HEK293 (cell line): ENCODE measurements at regions not wholly inside any gene's neighbourhood (a gene's known extent, or its start where the extent isn't known, plus 50 kb on each side); places are given as distances from the start of the nearest gene placed in this dataset.
"Not testable (repeated sequence)": the region's sequence is repeated elsewhere in the genome, so short reads cannot be mapped to it uniquely, and the experiment has no call there.

ENCODE experiments used
- CTCF ChIA-PET: fragments of 350-600 bp; formaldehyde crosslinking; extraction: SDS; loops from one replicate; lab custom pipeline; 2021; ENCODE audit warnings: antibody characterized with exemption; lab: Yijun Ruan, JAX
- POLR2A ChIA-PET: fragments of 300-600 bp; formaldehyde crosslinking; extraction: SDS; loops from one replicate; lab custom pipeline; 2020; ENCODE audit warnings: antibody characterized with exemption, inconsistent platforms; lab: Yijun Ruan, JAX
- H3K27ac ChIP-seq: fragments of 200-500 bp; sonication (Bioruptor generic); 2 replicates; pipeline ENCODE4 v1.5.1; 2014; ENCODE audit warnings: low read depth, low read length, control low read depth, inconsistent platforms; ENCODE audit errors: extremely low read depth
- H3K36me3 ChIP-seq, 2 experiments: fragments of 200-500 bp in 1 of 2; sonication (Bioruptor generic) in 1 of 2; 1 replicate in 1 of 2; 2 replicates in 1 of 2; pipeline ENCODE4 v1.5.1; 2014 to 2017; ENCODE audit warnings: inconsistent platforms in 2 of 2, low read length in 2 of 2; ENCODE audit not compliant: control insufficient read depth in 2 of 2, insufficient read depth in 1 of 2
- H3K4me1 ChIP-seq: fragments of 200-500 bp; sonication (Bioruptor generic); 2 replicates; pipeline ENCODE4 v1.5.1; 2014; ENCODE audit warnings: mild to moderate bottlenecking, low read length, inconsistent platforms; ENCODE audit not compliant: control insufficient read depth, insufficient read depth
- H3K4me3 ChIP-seq: 2 replicates; pipeline ENCODE4 v1.5.1; 2011; ENCODE audit warnings: low read depth, mild to moderate bottlenecking, control low read depth, low read length, moderate library complexity
- H3K9me3 ChIP-seq: fragments of 200-500 bp; sonication (Bioruptor generic); 2 replicates; pipeline ENCODE4 v1.5.1; 2014; ENCODE audit warnings: low read depth, low read length, inconsistent platforms; ENCODE audit not compliant: control insufficient read depth, insufficient read depth
- GLIS1 ChIP-seq: fragments of 450-650 bp; formaldehyde crosslinking; IDR thresholded peaks from 2 replicates; pipeline ENCODE4 v1.5.1; 2016; ENCODE audit warnings: missing biosample characterization, missing genetic modification characterization
- KLF8 ChIP-seq: fragments of 450-650 bp; formaldehyde crosslinking; IDR thresholded peaks from 2 replicates; pipeline ENCODE4 v1.5.1; 2016; ENCODE audit warnings: missing biosample characterization, missing genetic modification characterization
- OSR2 ChIP-seq: fragments of 450-650 bp; formaldehyde crosslinking; IDR thresholded peaks from 2 replicates; pipeline ENCODE4 v1.5.1; 2016; ENCODE audit warnings: missing biosample characterization, missing genetic modification characterization
- SETDB1 ChIP-seq: IDR thresholded peaks from one replicate; pipeline ENCODE4 v1.6.1; 2017; ENCODE audit warnings: mild to moderate bottlenecking, low read length, moderate library complexity, mixed read lengths; ENCODE audit not compliant: insufficient read length
- TSHZ1 ChIP-seq: fragments of 450-650 bp; formaldehyde crosslinking; IDR thresholded peaks from 2 replicates; pipeline ENCODE4 v1.5.1; 2016; ENCODE audit warnings: missing biosample characterization, missing genetic modification characterization, borderline replicate concordance
- ZFP69B ChIP-seq: fragments of 450-650 bp; formaldehyde crosslinking; IDR thresholded peaks from 2 replicates; pipeline ENCODE4 v1.5.1; 2016; ENCODE audit warnings: missing biosample characterization, missing genetic modification characterization
- ZIC2 ChIP-seq: fragments of 450-650 bp; formaldehyde crosslinking; IDR thresholded peaks from 2 replicates; pipeline ENCODE4 v1.5.1; 2016; ENCODE audit warnings: missing biosample characterization, missing genetic modification characterization
- ZNF169 ChIP-seq: fragments of 450-650 bp; formaldehyde crosslinking; IDR thresholded peaks from 2 replicates; pipeline ENCODE4 v1.5.1; 2016; ENCODE audit warnings: missing biosample characterization, missing genetic modification characterization
- ZNF26 ChIP-seq: fragments of 450-650 bp; formaldehyde crosslinking; IDR thresholded peaks from 2 replicates; pipeline ENCODE4 v1.5.1; 2016; ENCODE audit warnings: missing biosample characterization, missing genetic modification characterization
- ZNF311 ChIP-seq: fragments of 450-650 bp; formaldehyde crosslinking; IDR thresholded peaks from 2 replicates; pipeline ENCODE4 v1.5.1; 2017; ENCODE audit warnings: missing biosample characterization, missing genetic modification characterization, borderline replicate concordance
- ZNF366 ChIP-seq: fragments of 450-650 bp; formaldehyde crosslinking; conservative IDR thresholded peaks from 2 replicates; pipeline ENCODE4 v1.5.1; 2016; ENCODE audit warnings: missing biosample characterization, missing genetic modification characterization
- TF ChIP-seq, protein P1 (sequence below): fragments of 450-650 bp; formaldehyde crosslinking; IDR thresholded peaks from 2 replicates; pipeline ENCODE4 v1.5.1; 2016; ENCODE audit warnings: missing biosample characterization, missing genetic modification characterization

DNA sequence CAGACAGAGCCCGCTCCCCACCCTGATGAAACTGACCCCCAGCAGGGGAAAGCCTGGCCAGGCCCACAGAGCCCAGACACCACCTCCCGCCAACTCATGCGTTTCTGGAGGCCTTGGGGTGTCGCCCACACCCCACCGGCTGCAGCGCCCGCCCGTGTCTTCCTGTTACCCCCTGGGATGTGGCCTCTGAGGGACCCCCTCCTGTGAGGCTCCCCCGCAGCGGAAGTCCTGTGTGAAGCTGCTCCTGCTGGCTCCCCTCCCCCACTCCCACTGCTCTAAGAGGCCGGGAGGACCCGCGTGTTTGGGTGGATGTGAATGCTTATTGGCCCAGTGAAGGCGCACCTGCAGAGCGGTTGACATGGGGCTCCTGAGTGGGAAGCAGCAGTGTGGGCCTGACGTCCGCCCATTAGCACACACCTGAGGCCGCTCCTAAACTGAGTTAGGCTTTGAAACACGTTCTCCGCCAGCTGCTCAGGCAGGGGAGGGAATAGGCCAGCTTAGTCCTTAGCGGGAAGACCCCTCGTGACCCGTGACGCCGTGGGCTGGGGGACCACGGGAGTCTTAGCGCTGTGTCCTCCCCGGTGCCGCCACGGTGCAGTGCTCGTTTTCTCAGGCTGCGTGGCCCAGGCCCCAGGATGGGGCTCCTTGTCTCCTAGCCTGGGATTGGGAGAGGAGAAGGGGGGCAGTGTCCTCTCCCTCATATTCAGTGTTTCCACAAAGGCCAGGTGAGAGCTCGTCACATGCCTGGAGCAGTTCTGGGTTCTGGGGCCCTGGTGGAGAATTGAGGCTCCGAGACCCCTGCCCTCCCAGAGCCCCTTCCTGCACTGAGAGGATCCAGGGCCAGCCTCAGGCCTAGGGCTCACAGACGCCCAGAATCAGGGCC is 323.4 kb upstream of the SFSWAP start:
- Histone ChIP-seq H3K27ac (no peak overlapping the region), H3K4me3 (no peak overlapping the region), H3K36me3 (no peaks in the 10 kb centered on the region), H3K4me1 (no peaks in the 10 kb centered on the region), H3K9me3 (no peaks in the 10 kb centered on the region)
- TF ChIP-seq ZFP69B (tag by site-specific recombination) (no peak), ZNF169 (no peak), ZNF26 (no peak), GLIS1 (tag by site-specific recombination) (peak; percentile 82), ZIC2 (peak; percentile 53), SETDB1 (no peak), ZNF311 (tag by site-specific recombination) (no peak), ZNF366 (tag by site-specific recombination) (no peak), OSR2 (tag by site-specific recombination) (no peak), KLF8 (tag by site-specific recombination) (no peak), TSHZ1 (no peak)
- TF ChIP-seq, protein P1, sequence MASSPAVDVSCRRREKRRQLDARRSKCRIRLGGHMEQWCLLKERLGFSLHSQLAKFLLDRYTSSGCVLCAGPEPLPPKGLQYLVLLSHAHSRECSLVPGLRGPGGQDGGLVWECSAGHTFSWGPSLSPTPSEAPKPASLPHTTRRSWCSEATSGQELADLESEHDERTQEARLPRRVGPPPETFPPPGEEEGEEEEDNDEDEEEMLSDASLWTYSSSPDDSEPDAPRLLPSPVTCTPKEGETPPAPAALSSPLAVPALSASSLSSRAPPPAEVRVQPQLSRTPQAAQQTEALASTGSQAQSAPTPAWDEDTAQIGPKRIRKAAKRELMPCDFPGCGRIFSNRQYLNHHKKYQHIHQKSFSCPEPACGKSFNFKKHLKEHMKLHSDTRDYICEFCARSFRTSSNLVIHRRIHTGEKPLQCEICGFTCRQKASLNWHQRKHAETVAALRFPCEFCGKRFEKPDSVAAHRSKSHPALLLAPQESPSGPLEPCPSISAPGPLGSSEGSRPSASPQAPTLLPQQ (tag by site-specific recombination), result no peak
- POLR2A ChIA-PET, result no interaction called here
- CTCF ChIA-PET, result interaction anchor here (0.7 kb wide), 1 partner anchor 20 kb away, joined by 3 read pairs; no protein-coding TSS in a partner anchor

- H3K36me3 ChIP-seq, H3K27ac ChIP-seq, H3K4me3 ChIP-seq, H3K4me1 ChIP-seq, POLR2A ChIA-PET, CTCF ChIA-PET, H3K9me3 ChIP-seq: not testable (repeated sequence)
- peak; percentile 29; the same call in 1 of the 2 replicates for TF ChIP-seq GLIS1 (tag by site-specific recombination)
These were observed 322.5 kb upstream of the SFSWAP start for GRCh38 chr12:131388164-131389053.
